Liver (tissue), 3 donors: ENCODE measurements at regions not wholly inside any gene's neighbourhood (a gene's known extent, or its start where the extent isn't known, plus 50 kb on each side); places are given as distances from the start of the nearest gene placed in this dataset.

Source experiments
- CTCF ChIP-seq: fragments of 150-350 bp; IDR thresholded peaks from 2 replicates; pipeline ENCODE4 v1.5.1; 2017; ENCODE audit warnings: improper control_type of control experiment, low read depth, low read length; ENCODE audit not compliant: missing input control
- MAX ChIP-seq: IDR thresholded peaks from 2 replicates; pipeline ENCODE4 v1.6.1; 2016; ENCODE audit warnings: antibody characterized with exemption
- REST ChIP-seq: IDR thresholded peaks from 2 replicates; pipeline ENCODE4 v1.6.1; 2016; ENCODE audit warnings: antibody characterized with exemption, mild to moderate bottlenecking
- SP1 ChIP-seq: IDR thresholded peaks from 2 replicates; pipeline ENCODE4 v1.6.1; 2018; ENCODE audit warnings: antibody characterized with exemption, mild to moderate bottlenecking
- YY1 ChIP-seq: IDR thresholded peaks from 2 replicates; pipeline ENCODE4 v1.6.1; 2016; ENCODE audit warnings: antibody characterized with exemption, mild to moderate bottlenecking
- donor health status: healthy.
- donor health status: healthy.

GRCh38 chr2:163459986-163460385 is 275.8 kb downstream of the FIGN start:
- TF ChIP-seq CTCF (no peak), MAX (no peak), YY1 (no peak), SP1 (no peak), REST (no peak)
